GM23338 (cell line): ENCODE measurements at regions not wholly inside any gene's neighbourhood (a gene's known extent, or its start where the extent isn't known, plus 50 kb on each side); places are given as distances from the start of the nearest gene placed in this dataset.

ENCODE experiments used
- ATAC-seq: fragments of 200-7000 bp; cut with Tn5 transposase; 3 replicates; pipeline ENCODE4 v1.9.1; 2020
- DNase-seq: peaks from one replicate; pipeline ENCODE4 v3.0.0-alpha.2; 2015; ENCODE audit warnings: low spot score
- H2AFZ ChIP-seq: fragments of 200-600 bp; sonication (generic); 2 replicates; pipeline ENCODE4 v1.8.0; 2016; ENCODE audit warnings: antibody characterized with exemption, mild to moderate bottlenecking, moderate library complexity
- H3F3A ChIP-seq: fragments of 200-600 bp; sonication (generic); replicated peaks from 2 replicates; pipeline ENCODE4 v1.8.0; 2017; ENCODE audit warnings: antibody characterized with exemption, mixed run types, low read depth
- H3K27ac ChIP-seq: fragments of 200-600 bp; sonication (generic); 2 replicates; pipeline ENCODE4 v1.6.1; 2016; ENCODE audit warnings: low read depth
- H3K27me3 ChIP-seq: fragments of 200-600 bp; sonication (generic); 2 replicates; pipeline ENCODE4 v1.8.0; 2016; ENCODE audit warnings: mild to moderate bottlenecking, mixed run types, moderate library complexity; ENCODE audit not compliant: insufficient read depth
- H3K36me3 ChIP-seq: fragments of 200-600 bp; sonication (generic); 2 replicates; pipeline ENCODE4 v1.8.0; 2016; ENCODE audit warnings: mild to moderate bottlenecking; ENCODE audit not compliant: insufficient read depth
- H3K4me1 ChIP-seq: fragments of 200-600 bp; sonication (generic); 2 replicates; pipeline ENCODE4 v1.8.0; 2016; ENCODE audit warnings: mild to moderate bottlenecking, moderate library complexity; ENCODE audit not compliant: insufficient read depth
- H3K4me2 ChIP-seq: fragments of 200-600 bp; sonication (generic); 2 replicates; pipeline ENCODE4 v1.7.1; 2017; ENCODE audit warnings: mixed run types
- H3K4me3 ChIP-seq: fragments of 200-600 bp; sonication (generic); 2 replicates; pipeline ENCODE4 v1.6.1; 2016; ENCODE audit warnings: mixed run types
- H3K79me2 ChIP-seq: fragments of 200-600 bp; sonication (generic); replicated peaks from 2 replicates; pipeline ENCODE4 v1.8.0; 2017; ENCODE audit warnings: mild to moderate bottlenecking; ENCODE audit not compliant: insufficient read depth
- H3K9me2 ChIP-seq: fragments of 200-600 bp; sonication (generic); 2 replicates; pipeline ENCODE4 v1.8.0; 2017; ENCODE audit not compliant: insufficient read depth
- H4K20me1 ChIP-seq: fragments of 200-600 bp; sonication (generic); replicated peaks from 2 replicates; pipeline ENCODE4 v1.8.0; 2017; ENCODE audit warnings: mild to moderate bottlenecking; ENCODE audit not compliant: insufficient read depth
- H3K27ac Mint-ChIP-seq: 2 replicates; pipeline ENCODE4 v1.8.0; 2020; ENCODE audit warnings: inconsistent platforms, mild to moderate bottlenecking, moderate library complexity, mixed read lengths
- H3K27me3 Mint-ChIP-seq: 3 replicates; pipeline ENCODE4 v1.8.0; 2022; ENCODE audit warnings: low read depth, mild to moderate bottlenecking, moderate library complexity, mixed read lengths, inconsistent platforms; ENCODE audit not compliant: insufficient read depth, poor library complexity
- H3K36me3 Mint-ChIP-seq: 3 replicates; pipeline ENCODE4 v1.8.0; 2021; ENCODE audit warnings: low read depth, mild to moderate bottlenecking, inconsistent platforms, moderate library complexity, mixed read lengths
- H3K4me1 Mint-ChIP-seq: 3 replicates; pipeline ENCODE4 v1.8.0; 2020; ENCODE audit warnings: mild to moderate bottlenecking, inconsistent platforms, mixed read lengths
- H3K4me3 Mint-ChIP-seq: 3 replicates; pipeline ENCODE4 v1.8.0; 2021; ENCODE audit warnings: moderate library complexity, mild to moderate bottlenecking, inconsistent platforms, mixed read lengths
- H3K9me3 Mint-ChIP-seq: 3 replicates; pipeline ENCODE4 v1.8.0; 2020; ENCODE audit warnings: moderate library complexity, mild to moderate bottlenecking, inconsistent platforms, mixed read lengths
- CREB1 ChIP-seq: fragments of 250-450 bp; sonication (Bioruptor Pico); IDR thresholded peaks from 2 replicates; pipeline ENCODE4 v1.5.0; 2020; ENCODE audit warnings: low read depth, mild to moderate bottlenecking, moderate library complexity
- CTCF ChIP-seq, 2 experiments: fragments of 200-600 bp in 1 of 2; sonication (generic) in 1 of 2; conservative IDR thresholded peaks; 2 replicates each; pipeline versions ENCODE4 v1.5.1 to v1.6.1; 2016 to 2017; ENCODE audit warnings: antibody characterized with exemption in 2 of 2, low read depth in 2 of 2, mild to moderate bottlenecking in 2 of 2, moderate library complexity in 1 of 2
- EZH2 ChIP-seq: fragments of 200-600 bp; sonication (generic); IDR thresholded peaks from one replicate; pipeline ENCODE4 v1.8.0; 2017; ENCODE audit warnings: antibody characterized with exemption, mild to moderate bottlenecking, low read depth; ENCODE audit not compliant: unreplicated experiment
- JUNB ChIP-seq: IDR thresholded peaks from one replicate; pipeline ENCODE4 v1.6.1; 2016; ENCODE audit warnings: antibody characterized with exemption; ENCODE audit not compliant: unreplicated experiment
- NANOG ChIP-seq: IDR thresholded peaks from 2 replicates; pipeline ENCODE4 v1.6.1; 2016; ENCODE audit warnings: antibody characterized with exemption, borderline replicate concordance
- POLR2AphosphoS5 ChIP-seq: IDR thresholded peaks from 2 replicates; pipeline ENCODE4 v1.6.1; 2016; ENCODE audit warnings: antibody characterized with exemption, low read depth
- STAT1 ChIP-seq: IDR thresholded peaks from one replicate; pipeline ENCODE4 v1.6.1; 2016; ENCODE audit warnings: antibody characterized with exemption; ENCODE audit not compliant: unreplicated experiment
- ZNF114 ChIP-seq: fragments of 250-450 bp; sonication (Bioruptor Pico); IDR thresholded peaks from 2 replicates; pipeline ENCODE4 v1.5.0; 2020; ENCODE audit warnings: mild to moderate bottlenecking, moderate library complexity
- ZNF331 ChIP-seq: fragments of 250-450 bp; sonication (Bioruptor Pico); IDR thresholded peaks from 2 replicates; pipeline ENCODE4 v1.5.0; 2020; ENCODE audit warnings: low read depth, mild to moderate bottlenecking, moderate library complexity
- TF ChIP-seq, protein P1 (sequence below): fragments of 250-450 bp; sonication (Bioruptor Pico); IDR thresholded peaks from 2 replicates; pipeline ENCODE4 v1.5.0; 2020; ENCODE audit warnings: mild to moderate bottlenecking, moderate library complexity

DNA sequence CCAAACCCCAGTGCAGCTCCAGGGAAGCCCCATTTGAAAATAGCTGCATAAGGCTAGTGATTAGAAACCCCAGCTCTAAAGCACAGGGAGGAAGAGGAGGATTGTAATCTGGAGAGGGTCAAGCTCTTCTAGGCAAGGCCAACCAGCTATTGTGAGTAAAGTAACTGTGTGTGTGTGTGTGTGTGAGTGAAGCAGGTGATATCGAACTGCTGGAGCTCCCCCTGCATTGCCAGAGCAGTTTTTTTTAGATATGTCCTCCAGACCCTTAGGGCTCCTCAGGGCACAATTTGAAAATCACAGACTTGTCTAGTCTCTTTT, 177.4 kb upstream of the NABP1 start (continued):
- TF ChIP-seq, protein P1, sequence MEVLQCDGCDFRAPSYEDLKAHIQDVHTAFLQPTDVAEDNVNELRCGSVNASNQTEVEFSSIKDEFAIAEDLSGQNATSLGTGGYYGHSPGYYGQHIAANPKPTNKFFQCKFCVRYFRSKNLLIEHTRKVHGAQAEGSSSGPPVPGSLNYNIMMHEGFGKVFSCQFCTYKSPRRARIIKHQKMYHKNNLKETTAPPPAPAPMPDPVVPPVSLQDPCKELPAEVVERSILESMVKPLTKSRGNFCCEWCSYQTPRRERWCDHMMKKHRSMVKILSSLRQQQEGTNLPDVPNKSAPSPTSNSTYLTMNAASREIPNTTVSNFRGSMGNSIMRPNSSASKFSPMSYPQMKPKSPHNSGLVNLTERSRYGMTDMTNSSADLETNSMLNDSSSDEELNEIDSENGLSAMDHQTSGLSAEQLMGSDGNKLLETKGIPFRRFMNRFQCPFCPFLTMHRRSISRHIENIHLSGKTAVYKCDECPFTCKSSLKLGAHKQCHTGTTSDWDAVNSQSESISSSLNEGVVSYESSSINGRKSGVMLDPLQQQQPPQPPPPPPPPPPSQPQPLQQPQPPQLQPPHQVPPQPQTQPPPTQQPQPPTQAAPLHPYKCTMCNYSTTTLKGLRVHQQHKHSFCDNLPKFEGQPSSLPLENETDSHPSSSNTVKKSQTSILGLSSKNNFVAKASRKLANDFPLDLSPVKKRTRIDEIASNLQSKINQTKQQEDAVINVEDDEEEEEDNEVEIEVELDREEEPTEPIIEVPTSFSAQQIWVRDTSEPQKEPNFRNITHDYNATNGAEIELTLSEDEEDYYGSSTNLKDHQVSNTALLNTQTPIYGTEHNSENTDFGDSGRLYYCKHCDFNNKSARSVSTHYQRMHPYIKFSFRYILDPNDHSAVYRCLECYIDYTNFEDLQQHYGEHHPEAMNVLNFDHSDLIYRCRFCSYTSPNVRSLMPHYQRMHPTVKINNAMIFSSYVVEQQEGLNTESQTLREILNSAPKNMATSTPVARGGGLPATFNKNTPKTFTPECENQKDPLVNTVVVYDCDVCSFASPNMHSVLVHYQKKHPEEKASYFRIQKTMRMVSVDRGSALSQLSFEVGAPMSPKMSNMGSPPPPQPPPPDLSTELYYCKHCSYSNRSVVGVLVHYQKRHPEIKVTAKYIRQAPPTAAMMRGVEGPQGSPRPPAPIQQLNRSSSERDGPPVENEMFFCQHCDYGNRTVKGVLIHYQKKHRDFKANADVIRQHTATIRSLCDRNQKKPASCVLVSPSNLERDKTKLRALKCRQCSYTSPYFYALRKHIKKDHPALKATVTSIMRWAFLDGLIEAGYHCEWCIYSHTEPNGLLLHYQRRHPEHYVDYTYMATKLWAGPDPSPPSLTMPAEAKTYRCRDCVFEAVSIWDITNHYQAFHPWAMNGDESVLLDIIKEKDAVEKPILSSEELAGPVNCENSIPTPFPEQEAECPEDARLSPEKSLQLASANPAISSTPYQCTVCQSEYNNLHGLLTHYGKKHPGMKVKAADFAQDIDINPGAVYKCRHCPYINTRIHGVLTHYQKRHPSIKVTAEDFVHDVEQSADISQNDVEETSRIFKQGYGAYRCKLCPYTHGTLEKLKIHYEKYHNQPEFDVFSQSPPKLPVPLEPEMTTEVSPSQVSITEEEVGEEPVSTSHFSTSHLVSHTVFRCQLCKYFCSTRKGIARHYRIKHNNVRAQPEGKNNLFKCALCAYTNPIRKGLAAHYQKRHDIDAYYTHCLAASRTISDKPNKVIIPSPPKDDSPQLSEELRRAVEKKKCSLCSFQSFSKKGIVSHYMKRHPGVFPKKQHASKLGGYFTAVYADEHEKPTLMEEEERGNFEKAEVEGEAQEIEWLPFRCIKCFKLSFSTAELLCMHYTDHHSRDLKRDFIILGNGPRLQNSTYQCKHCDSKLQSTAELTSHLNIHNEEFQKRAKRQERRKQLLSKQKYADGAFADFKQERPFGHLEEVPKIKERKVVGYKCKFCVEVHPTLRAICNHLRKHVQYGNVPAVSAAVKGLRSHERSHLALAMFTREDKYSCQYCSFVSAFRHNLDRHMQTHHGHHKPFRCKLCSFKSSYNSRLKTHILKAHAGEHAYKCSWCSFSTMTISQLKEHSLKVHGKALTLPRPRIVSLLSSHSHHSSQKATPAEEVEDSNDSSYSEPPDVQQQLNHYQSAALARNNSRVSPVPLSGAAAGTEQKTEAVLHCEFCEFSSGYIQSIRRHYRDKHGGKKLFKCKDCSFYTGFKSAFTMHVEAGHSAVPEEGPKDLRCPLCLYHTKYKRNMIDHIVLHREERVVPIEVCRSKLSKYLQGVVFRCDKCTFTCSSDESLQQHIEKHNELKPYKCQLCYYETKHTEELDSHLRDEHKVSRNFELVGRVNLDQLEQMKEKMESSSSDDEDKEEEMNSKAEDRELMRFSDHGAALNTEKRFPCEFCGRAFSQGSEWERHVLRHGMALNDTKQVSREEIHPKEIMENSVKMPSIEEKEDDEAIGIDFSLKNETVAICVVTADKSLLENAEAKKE = no peak
- TF ChIP-seq EZH2 (no peak), ZNF331 (CRISPR knock-in tag) (no peak)

DNA sequence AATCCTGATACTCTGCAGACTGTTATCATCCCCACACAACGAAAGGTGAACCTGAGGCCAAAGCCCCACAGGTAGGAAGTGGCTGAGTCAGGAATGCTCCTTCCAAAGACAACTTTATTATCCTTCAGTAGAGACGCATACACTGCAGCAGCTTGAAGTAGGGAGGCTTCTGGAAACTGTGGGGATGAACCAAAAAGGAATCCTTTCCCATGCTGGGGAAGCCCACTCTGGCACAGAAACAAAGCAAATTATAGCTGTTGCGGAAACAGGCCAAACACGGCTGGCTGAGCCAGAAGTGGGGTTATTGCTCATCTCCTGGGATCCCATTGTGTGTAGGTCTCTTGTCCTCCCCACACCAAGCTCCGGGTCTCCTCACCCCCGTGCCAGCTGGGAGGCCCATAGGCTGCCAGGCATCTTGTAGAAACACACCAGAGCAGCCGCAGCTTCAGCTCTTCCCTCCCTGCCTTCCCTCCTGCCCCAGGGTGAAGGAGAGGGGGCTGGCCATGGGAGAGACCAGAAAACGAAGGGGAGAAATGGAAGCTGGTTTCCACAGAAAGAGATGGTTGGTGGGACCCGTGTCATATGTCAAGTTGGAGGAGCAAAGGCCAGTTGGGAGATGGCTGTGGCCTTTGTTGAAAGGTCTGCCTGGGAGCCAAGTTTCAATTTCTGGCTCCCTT, 176.9 kb upstream of the NABP1 start:
- Histone ChIP-seq H3F3A (no peaks in the 10 kb centered on the region), H3K27me3 (no peaks in the 10 kb centered on the region), H3K4me3 (no peak overlapping the region), H2AFZ (no peak overlapping the region; the same call in 1 of the 2 replicates), H3K79me2 (no peaks in the 10 kb centered on the region), H3K4me2 (no peak overlapping the region), H3K9me2 (no peaks in the 10 kb centered on the region; the same call in 1 of the 2 replicates), H3K27ac (no peak overlapping the region), H3K4me1 (peaks cover 26% of the 10 kb centered on the region), H4K20me1 (no peaks in the 10 kb centered on the region), H3K36me3 (no peaks in the 10 kb centered on the region)
- DNase-seq (no peak), ATAC-seq (peak; percentile 32; the same call in 1 of the 3 replicates)
- Mint-ChIP-seq H3K27me3 (peaks cover 8% of the 10 kb centered on the region), H3K27ac (no peak overlapping the region; the same call in 1 of the 2 replicates), H3K4me1 (peaks cover 36% of the 10 kb centered on the region), H3K36me3 (peaks cover 20% of the 10 kb centered on the region; the same call in 2 of the 3 replicates), H3K9me3 (peaks cover 25% of the 10 kb centered on the region), H3K4me3 (no peak overlapping the region)
- TF ChIP-seq EZH2 (no peak), CTCF (conservative IDR thresholded peaks at IDR 0.05; ENCODE audit: low read depth in 2 of 2) (no peak), JUNB (no peak), NANOG (no peak), CREB1 (CRISPR knock-in tag) (no peak), ZNF114 (no peak), STAT1 (no peak), POLR2AphosphoS5 (no peak)
